HG03354 (cell line): ENCODE measurements at regions not wholly inside any gene's neighbourhood (a gene's known extent, or its start where the extent isn't known, plus 50 kb on each side); places are given as distances from the start of the nearest gene placed in this dataset.
A peak's percentile ranks its signal among the peaks of the same experiment; 100 is the strongest.
"Not testable (repeated sequence)": the region's sequence is repeated elsewhere in the genome, so short reads cannot be mapped to it uniquely, and the experiment has no call there.

ENCODE experiments used
- ATAC-seq: cut with Tn5 transposase; IDR thresholded peaks from one replicate; pipeline ENCODE4 v1.9.1; 2021; ENCODE audit warnings: mild to moderate bottlenecking; ENCODE audit not compliant: unreplicated experiment, poor library complexity, severe bottlenecking

- ATAC-seq, result no peak
Measured at GRCh38 chr4:86472377-86473019, 112.6 kb upstream of the MAPK10 start.

GRCh38 chr4:86478151-86478550 is 116.0 kb upstream of the PTPN13 start:
- ATAC-seq, result not testable (repeated sequence)

DNA sequence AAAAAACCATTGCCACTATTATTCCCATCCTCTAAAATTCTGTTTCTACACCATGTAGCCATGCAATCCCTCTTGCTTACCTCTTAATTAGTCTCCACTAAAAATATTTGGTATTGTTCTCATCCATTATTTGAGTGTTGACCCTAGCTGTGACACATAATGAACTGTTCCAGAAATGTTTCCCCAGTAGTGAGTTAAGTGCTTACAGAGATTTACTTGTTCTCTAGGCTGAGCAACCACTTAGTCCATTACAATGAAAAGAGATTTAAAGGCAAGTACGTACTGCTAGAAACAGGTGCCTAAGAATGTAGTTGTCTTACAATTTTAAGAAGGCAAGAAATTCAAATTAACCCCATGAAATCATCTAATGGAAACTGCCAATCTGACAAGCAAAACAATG is 112.7 kb upstream of the PTPN13 start:
- ATAC-seq, result no peak

DNA sequence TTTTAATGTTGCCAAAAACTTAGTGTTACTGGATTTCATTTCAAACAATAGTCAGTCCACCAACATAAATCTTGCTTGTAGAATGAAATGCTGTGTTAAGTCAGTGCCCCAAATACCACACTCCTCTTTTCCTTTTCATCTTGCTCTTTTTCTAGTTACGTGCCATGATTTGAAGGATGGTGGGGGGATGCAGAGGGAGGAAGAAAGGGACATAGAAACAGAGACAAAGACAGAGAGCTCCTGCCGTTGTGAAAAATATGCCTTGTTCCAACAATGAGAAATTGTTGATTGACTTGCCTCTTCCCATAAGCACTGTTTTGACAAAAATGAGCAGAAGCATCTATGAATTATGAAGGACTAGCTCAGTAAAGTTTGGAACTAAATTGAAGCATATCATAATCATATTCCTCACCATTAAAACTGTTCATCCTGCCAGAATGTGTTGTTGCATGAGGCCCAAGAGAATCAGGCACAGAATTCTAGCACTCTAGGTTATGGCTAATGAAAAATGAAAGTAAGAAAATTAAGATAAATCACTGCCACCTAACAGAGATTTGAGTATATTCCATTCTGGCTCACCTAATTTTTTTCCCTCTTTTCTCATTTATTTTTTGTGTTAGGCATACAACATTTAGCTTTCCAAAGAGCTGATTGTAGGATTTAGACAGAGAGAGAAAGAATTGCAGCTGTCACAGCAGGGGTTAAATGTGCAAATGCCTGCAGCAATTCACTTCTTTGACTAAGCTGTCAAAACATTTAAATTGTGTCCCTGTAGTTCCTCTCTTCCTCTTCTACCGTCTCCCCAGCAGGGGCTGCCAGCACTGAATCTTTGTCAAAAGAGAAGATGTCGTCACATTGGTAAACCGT is 111.6 kb upstream of the PTPN13 start:
- no peak for ATAC-seq

DNA sequence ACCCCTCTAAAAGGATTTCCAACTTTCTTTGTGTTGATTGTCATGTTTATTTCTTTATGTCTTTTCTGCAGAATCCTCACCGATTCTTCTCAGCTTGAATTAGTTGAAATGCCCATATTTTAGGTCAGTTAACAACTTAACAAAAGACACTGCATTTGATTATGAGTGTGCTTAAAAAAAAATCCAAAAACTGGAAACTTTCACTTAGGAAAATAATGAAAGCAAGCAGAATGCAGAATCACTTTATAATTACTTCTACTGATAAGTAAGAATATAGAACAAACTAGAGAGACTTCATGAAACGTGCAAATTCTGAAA is 111.0 kb upstream of the PTPN13 start:
- ATAC-seq, result no peak

GRCh38 chr4:86483773-86484172 is 110.3 kb upstream of the PTPN13 start:
- no peak for ATAC-seq

DNA sequence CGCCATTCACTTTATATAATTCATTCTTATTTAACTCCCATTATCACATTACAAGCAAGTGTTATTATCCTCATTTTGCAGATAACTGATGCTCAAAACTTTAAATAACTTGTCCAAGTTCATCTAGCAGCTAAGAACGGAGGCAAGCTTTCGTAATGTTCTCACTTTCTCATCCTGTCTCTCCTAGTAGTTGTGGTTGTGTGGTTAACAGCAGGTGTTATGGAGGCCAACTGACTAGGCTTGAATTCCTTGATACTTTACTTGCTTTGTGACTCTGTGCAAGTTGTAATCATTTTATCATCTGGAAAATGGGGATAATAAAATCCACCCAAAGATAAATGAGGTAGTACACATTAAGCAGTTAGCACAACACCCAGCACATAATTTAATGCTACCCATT is 109.9 kb upstream of the PTPN13 start:
- no peak for ATAC-seq

DNA sequence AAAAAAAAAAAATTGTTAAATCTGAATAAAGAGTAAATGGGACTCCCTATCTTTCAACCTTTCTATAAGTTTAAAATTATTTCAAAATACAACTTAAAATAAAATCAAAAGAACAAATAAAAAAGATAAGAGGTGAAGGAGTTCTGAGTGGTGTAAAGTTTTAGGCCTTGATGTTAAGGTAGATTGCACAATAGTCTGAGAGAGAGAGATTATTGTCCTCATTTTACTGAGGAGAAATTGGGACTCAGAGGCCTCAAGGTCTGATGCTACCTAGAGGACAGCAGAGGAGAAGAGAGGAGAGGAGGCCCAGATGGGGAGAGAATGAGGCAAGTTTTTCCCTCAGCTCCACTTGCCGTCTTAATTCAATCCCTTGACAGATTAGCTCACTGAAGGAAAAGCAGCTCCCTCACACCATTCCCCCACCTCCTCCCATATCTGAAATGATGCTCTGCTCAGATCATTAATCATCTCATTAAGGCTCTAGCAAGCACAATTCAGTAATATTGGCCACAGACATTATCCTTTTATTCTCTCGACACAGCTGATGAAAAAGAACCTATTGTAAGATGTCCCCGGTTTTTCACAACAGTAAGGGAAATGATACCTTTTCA is 106.3 kb upstream of the PTPN13 start:
- no peak for ATAC-seq

DNA sequence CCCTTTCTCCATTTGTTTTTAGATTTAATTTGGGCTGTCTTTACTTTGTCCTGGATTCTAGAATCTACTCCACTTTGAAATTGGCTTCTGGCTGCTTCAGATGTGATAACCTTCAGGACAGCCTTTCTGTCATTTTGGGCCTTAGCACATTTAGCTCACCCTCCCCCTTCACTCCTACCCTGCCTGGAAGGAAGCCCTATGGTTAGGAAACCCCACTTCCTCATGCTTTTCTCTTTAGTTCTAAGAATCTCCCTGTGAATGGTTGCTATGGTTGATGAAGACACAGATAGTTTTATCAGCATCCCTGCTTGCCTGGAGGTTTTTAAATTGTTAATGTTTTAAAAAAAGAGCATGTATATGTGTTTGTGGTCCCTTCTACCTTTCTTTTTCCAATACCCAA is 100.7 kb upstream of the PTPN13 start:
- ATAC-seq, result no peak

DNA sequence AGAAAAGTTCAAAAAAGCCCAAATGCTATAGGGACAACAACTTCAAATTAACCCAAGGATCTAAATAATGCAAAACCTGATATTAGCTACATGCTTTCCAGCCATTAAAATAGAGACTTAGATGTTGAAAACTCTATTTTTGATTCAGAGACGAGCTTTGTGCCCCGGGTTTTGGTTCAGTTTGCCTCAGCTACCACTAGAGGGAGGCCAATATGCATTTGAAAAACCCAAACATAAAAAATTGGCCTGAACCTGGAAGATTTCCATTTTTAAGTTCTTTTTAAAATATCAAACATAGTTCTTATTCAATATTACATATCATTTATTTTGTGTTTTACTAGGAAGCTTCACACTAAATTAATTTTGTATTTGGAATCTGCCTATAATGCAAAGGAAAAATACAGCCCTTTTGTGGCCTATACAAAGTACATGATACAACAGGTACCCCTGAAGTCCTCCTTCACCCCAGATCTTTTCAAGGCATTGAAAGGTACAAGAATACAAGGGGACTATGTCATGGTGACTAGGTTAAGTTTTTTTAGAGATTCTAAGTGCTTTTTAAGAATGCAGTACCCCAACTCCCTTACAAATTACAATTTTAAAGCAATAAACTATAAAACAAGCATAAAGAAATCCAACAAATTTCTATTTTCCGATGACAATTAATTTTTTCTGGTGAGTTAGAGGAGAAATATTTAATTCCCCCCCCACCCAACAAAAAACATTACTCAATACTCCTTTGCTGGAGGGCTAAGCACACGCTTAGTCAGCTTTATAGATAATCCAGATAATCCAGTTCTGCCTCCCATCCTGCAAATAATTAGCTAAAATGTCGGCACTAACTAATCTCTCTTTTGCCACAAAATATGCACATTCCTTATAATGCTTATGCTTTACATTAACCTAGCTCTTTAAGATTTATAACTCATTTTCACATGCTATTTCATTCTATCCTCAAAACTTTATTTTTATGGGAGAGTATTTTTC is 97.7 kb upstream of the PTPN13 start:
- no peak for ATAC-seq

DNA sequence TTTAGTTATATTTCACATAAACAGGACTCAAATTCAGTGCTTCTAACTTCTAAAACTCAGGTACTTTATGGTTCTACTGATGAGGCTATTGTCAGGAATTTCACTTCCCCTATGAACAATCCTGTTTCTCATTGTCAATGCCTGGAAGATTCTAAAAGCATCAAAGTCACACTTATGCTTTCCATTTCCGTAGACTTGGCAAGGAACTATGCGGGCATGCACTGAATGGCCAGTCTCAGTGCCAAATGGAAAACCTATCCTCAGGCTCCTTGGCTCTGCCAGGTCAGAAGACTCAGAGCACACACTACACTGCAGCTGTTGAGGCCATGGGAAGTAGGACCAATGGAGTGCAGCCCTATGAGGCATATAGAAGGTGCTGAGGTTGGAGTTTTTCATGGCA is 97.0 kb upstream of the PTPN13 start:
- no peak for ATAC-seq

GRCh38 chr4:86497980-86498862 is 95.9 kb upstream of the PTPN13 start:
- peak; percentile 89 for ATAC-seq

DNA sequence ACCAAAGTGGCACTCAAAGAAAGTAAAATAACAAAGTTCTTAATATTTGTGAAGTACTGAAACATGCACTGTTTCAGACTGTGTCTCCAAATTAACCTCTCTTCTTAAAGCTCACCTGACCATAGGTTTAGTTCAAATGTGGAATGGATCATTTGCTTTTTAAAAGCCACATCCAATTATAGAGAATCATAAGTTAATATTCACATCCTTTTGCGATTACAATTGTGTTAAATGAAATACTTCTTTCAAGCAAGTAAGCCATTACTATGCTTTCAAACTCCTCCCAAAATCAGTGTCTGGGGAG is 95.3 kb upstream of the PTPN13 start:
- no peak for ATAC-seq

- ATAC-seq, result no peak
Measured at GRCh38 chr4:86500527-86500926, 93.6 kb upstream of the PTPN13 start.

- ATAC-seq, result no peak
Measured at GRCh38 chr4:86502081-86502480, 92.0 kb upstream of the PTPN13 start.

DNA sequence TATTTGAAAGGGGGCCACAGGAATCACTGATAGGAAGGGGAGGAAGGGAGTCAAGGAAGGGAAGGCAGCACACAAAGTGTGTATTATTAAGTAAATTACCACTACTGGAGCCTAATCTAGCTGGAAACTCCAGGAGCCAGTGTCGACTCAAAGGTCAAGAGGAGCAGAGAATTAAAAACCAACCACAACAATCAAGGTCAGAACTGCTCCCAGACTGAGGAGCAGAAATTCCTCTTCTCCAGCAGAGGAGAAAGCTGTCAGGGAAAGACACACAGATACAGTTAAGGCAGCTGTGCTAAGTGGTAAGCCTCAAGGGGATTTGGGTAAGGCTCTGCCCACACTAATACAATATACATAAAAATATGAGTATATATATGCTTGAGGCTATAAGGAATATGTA is 87.5 kb upstream of the PTPN13 start:
- no peak for ATAC-seq

GRCh38 chr4:86508436-86508835 is 85.7 kb upstream of the PTPN13 start:
- ATAC-seq, result no peak

GRCh38 chr4:86511590-86511989 is 82.5 kb upstream of the PTPN13 start:
- ATAC-seq, result no peak

GRCh38 chr4:86512631-86513030 is 81.5 kb upstream of the PTPN13 start:
- no peak for ATAC-seq
